HepG2 (cell line): ENCODE measurements at regions not wholly inside any gene's neighbourhood (a gene's known extent, or its start where the extent isn't known, plus 50 kb on each side); places are given as distances from the start of the nearest gene placed in this dataset.
A peak's percentile ranks its signal among the peaks of the same experiment; 100 is the strongest.

ENCODE experiments used
- ATAC-seq: fragments of 200-7000 bp; cut with Tn5 transposase; 3 replicates; pipeline ENCODE4 v1.9.1; 2020; ENCODE audit warnings: mild to moderate bottlenecking, moderate library complexity
- BruUV-seq: library from RNA; stranded (reverse); fragments of 400-500 nt; replicated peaks from 2 replicates; lab custom pipeline; 2021; lab: Mats Ljungman, UMichigan
- CTCF ChIA-PET: fragments of 300-600 bp; formaldehyde crosslinking; extraction: SDS; loops from one replicate; lab custom pipeline; 2021; ENCODE audit warnings: low total read pairs, inconsistent platforms, low intra/inter-chr PET ratio; lab: Yijun Ruan, JAX
- POLR2A ChIA-PET: fragments of 350-600 bp; sonication (Branson Sonifier 250); formaldehyde crosslinking; loops from one replicate; lab custom pipeline; 2020; ENCODE audit warnings: antibody characterized with exemption, inconsistent platforms; lab: Yijun Ruan, JAX
- DNase-seq: peaks from one replicate; pipeline ENCODE4 v3.0.0-alpha.2; 2015; ENCODE audit warnings: low spot score
- FAIRE-seq: peaks from 3 replicates; lab custom pipeline; 2011; peaks lifted over from hg19 to GRCh38; lab: Jason Lieb, UNC
- H2AFZ ChIP-seq: one replicate; pipeline ENCODE4 v1.6.1; 2011; ENCODE audit warnings: low read length, inconsistent platforms
- H3K27ac ChIP-seq: fragments of 300-600 bp; 3 replicates; pipeline ENCODE4 v1.8.0; 2011; ENCODE audit warnings: mixed run types, mild to moderate bottlenecking, mixed read lengths, low read length, inconsistent platforms; ENCODE audit not compliant: insufficient read depth; ENCODE audit errors: extremely low read length
- H3K27me3 ChIP-seq, 2 experiments: fragments of 200-600 bp in 1 of 2; 2 replicates in 1 of 2; 3 replicates in 1 of 2; pipeline versions ENCODE4 v1.6.0 to v1.8.0; 2011; ENCODE audit warnings: low read length in 2 of 2, mild to moderate bottlenecking in 2 of 2, moderate library complexity in 2 of 2, inconsistent platforms in 1 of 2; ENCODE audit not compliant: insufficient read depth in 2 of 2, control insufficient read depth in 1 of 2
- H3K36me3 ChIP-seq, 2 experiments: fragments of 200-600 bp in 1 of 2; replicated peaks in 1 of 2; 2 replicates in 1 of 2; 3 replicates in 1 of 2; pipeline versions ENCODE4 v1.5.1 to v1.8.0; 2011; ENCODE audit warnings: low read length in 2 of 2, inconsistent platforms in 1 of 2; ENCODE audit not compliant: insufficient read depth in 2 of 2, control insufficient read depth in 1 of 2
- H3K4me1 ChIP-seq: 2 replicates; pipeline ENCODE4 v1.5.1; 2012; ENCODE audit warnings: low read length, inconsistent platforms; ENCODE audit not compliant: insufficient read depth
- H3K4me2 ChIP-seq: 2 replicates; pipeline ENCODE4 v1.6.0; 2011; ENCODE audit warnings: low read depth, low read length, inconsistent platforms
- H3K4me3 ChIP-seq, 3 experiments: fragments of 200-600 bp in 1 of 3; sonication (generic), shearing (Covaris generic) in 1 of 3; replicated peaks in 1 of 3; 2 replicates each; pipeline ENCODE4 v1.5.1; 2011 to 2016; ENCODE audit warnings: low read length in 3 of 3, inconsistent platforms in 2 of 3, low read depth in 2 of 3, mild to moderate bottlenecking in 2 of 3, control low read depth in 1 of 3, mixed read lengths in 1 of 3; ENCODE audit not compliant: insufficient read depth in 1 of 3
- H3K79me2 ChIP-seq: one replicate; pipeline ENCODE4 v1.6.1; 2011; ENCODE audit warnings: low read length, inconsistent platforms; ENCODE audit not compliant: insufficient read depth
- H3K9ac ChIP-seq: 2 replicates; pipeline ENCODE4 v1.6.0; 2011; ENCODE audit warnings: mild to moderate bottlenecking, low read depth, low read length, inconsistent platforms; ENCODE audit not compliant: insufficient read depth
- H3K9me3 ChIP-seq: 2 replicates; pipeline ENCODE4 v1.5.1; 2012; ENCODE audit warnings: mild to moderate bottlenecking, low read length
- H4K20me1 ChIP-seq: 2 replicates; pipeline ENCODE4 v1.6.0; 2011; ENCODE audit warnings: inconsistent platforms, mild to moderate bottlenecking, low read length, moderate library complexity; ENCODE audit not compliant: insufficient read depth
- ARID4A ChIP-seq: sonication (generic); formaldehyde crosslinking; IDR thresholded peaks from 2 replicates; pipeline ENCODE4 v1.5.0; 2020; ENCODE audit warnings: mild to moderate bottlenecking, missing genetic modification reagents, borderline replicate concordance
- FOXP4 ChIP-seq: sonication (generic); formaldehyde crosslinking; IDR thresholded peaks from 2 replicates; pipeline ENCODE4 v1.4.0; 2020; ENCODE audit warnings: missing genetic modification reagents
- MNT ChIP-seq: fragments of 450-650 bp; IDR thresholded peaks from 2 replicates; pipeline ENCODE4 v1.6.1; 2016
- SETDB1 ChIP-seq: sonication (generic); formaldehyde crosslinking; IDR thresholded peaks from 2 replicates; pipeline ENCODE4 v1.5.1; 2020; ENCODE audit warnings: missing genetic modification reagents, mild to moderate bottlenecking, borderline replicate concordance
- TARDBP ChIP-seq: sonication (generic); formaldehyde crosslinking; IDR thresholded peaks from 2 replicates; pipeline ENCODE4 v1.8.0; 2022; ENCODE audit warnings: mild to moderate bottlenecking, missing genetic modification reagents
- WGBS: methylation state at CpG from one replicate; pipeline ENCODE4 v1.1.6; 2017; ENCODE audit warnings: low lambda C conversion rate; 5-methylcytosine and 5-hydroxymethylcytosine counted together
- in situ Hi-C: cut with HindIII; loops from 2 replicates; pipeline ENCODE4 v1.10.0; 2017; ENCODE audit warnings: low pct_unique_long_range_greater_than_20kb; ENCODE audit not compliant: extremely low pct_ligation_motif_present
- intact Hi-C: fragments of 100-400 bp; cut with micrococcal nuclease; formaldehyde crosslinking; loops from one replicate; pipeline ENCODE4 v1.10.0; 2022; ENCODE audit not compliant: unreplicated experiment

- TF ChIP-seq ARID4A, result no peak
- TF ChIP-seq FOXP4 (CRISPR knock-in tag), result no peak
- TF ChIP-seq SETDB1 (CRISPR knock-in tag), result no peak
- TF ChIP-seq, all 625 proteins: peak for 0
These were observed 188.0 kb upstream of the IL12A start (continued) for GRCh38 chr3:159800434-159801155.

GRCh38 chr3:159802864-159803263, 185.8 kb upstream of the IL12A start:
- Histone ChIP-seq H3K4me3 (no peak overlapping the region), H3K27me3 (no peaks in the 10 kb centered on the region), H3K9ac (no peak overlapping the region), H3K36me3 (no peaks in the 10 kb centered on the region), H3K79me2 (no peaks in the 10 kb centered on the region), H3K27ac (no peak overlapping the region), H3K4me2 (no peak overlapping the region), H2AFZ (no peak overlapping the region), H3K4me1 (peaks cover 24% of the 10 kb centered on the region), H4K20me1 (no peaks in the 10 kb centered on the region), H3K9me3 (no peaks in the 10 kb centered on the region)
- DNase-seq (no peak), ATAC-seq (no peak), FAIRE-seq (no peak)
- no TSS peak for BruUV-seq
- ChIA-PET CTCF (no interaction called here), POLR2A (no interaction called here)
- TF ChIP-seq MNT (peak; percentile 90), TARDBP (CRISPR knock-in tag) (no peak)
- 58% methylated on average over 2 of the region's 2 CpGs for WGBS
- intact Hi-C loops (loop anchor here (10.0 kb wide), 1 partner anchor 58 kb away; no protein-coding TSS in a partner anchor), in situ Hi-C loops (loop anchor here (5.0 kb wide), 1 partner anchor 536 kb away; no protein-coding TSS in a partner anchor)
